ENCODE measurements at regions not wholly inside any gene's neighbourhood (a gene's known extent, or its start where the extent isn't known, plus 50 kb on each side); places are given as distances from the start of the nearest gene placed in this dataset.

DNA sequence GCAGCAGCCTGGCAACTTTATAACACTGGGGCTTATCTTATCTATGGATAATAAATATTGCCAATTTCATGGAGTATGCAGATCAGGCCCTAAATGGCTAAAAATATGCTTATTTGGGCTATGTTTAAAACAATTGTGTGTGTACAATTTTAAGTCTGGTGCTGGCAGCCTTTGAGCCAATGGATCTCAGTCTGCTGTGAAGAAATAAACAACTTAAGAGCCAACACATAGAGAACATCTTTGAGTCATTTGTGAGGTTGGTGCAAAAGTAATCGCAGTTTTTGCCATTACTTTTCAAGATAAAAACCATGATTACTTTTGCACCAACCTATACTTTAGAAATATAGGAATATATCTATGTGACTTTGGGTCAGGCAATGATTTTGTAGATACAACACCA, 129.1 kb upstream of the CARMIL1 start:
- no peak for TF ChIP-seq RAD21 (conservative IDR thresholded peaks at IDR 0.05 in 1 of 2, IDR thresholded peaks at IDR 0.05 in 1 of 2)
- TF ChIP-seq, protein P1, sequence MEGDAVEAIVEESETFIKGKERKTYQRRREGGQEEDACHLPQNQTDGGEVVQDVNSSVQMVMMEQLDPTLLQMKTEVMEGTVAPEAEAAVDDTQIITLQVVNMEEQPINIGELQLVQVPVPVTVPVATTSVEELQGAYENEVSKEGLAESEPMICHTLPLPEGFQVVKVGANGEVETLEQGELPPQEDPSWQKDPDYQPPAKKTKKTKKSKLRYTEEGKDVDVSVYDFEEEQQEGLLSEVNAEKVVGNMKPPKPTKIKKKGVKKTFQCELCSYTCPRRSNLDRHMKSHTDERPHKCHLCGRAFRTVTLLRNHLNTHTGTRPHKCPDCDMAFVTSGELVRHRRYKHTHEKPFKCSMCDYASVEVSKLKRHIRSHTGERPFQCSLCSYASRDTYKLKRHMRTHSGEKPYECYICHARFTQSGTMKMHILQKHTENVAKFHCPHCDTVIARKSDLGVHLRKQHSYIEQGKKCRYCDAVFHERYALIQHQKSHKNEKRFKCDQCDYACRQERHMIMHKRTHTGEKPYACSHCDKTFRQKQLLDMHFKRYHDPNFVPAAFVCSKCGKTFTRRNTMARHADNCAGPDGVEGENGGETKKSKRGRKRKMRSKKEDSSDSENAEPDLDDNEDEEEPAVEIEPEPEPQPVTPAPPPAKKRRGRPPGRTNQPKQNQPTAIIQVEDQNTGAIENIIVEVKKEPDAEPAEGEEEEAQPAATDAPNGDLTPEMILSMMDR (IDR thresholded peaks at IDR 0.05), result no peak
- no peak for TF ChIP-seq SMC3 (IDR thresholded peaks at IDR 0.05)
- TF ChIP-seq POLR2A (IDR thresholded peaks at IDR 0.05; ENCODE audit: low read length), result no peak
- TF ChIP-seq NFE2L2 (conservative IDR thresholded peaks at IDR 0.05; ENCODE audit: low read length), result no peak
- no peak for TF ChIP-seq REST (IDR thresholded peaks at IDR 0.05)
- no peak for TF ChIP-seq NPAS2 (CRISPR knock-in tag; IDR thresholded peaks at IDR 0.05; ENCODE audit: borderline replicate concordance)
